HepG2 (cell line): ENCODE measurements at regions not wholly inside any gene's neighbourhood (a gene's known extent, or its start where the extent isn't known, plus 50 kb on each side); places are given as distances from the start of the nearest gene placed in this dataset.

Experiments used
- ATAC-seq: fragments of 200-7000 bp; cut with Tn5 transposase; 3 replicates; pipeline ENCODE4 v1.9.1; 2020; ENCODE audit warnings: mild to moderate bottlenecking, moderate library complexity
- BruUV-seq: library from RNA; stranded (reverse); fragments of 400-500 nt; replicated peaks from 2 replicates; lab custom pipeline; 2021; lab: Mats Ljungman, UMichigan
- CTCF ChIA-PET: fragments of 300-600 bp; formaldehyde crosslinking; extraction: SDS; loops from one replicate; lab custom pipeline; 2021; ENCODE audit warnings: low total read pairs, inconsistent platforms, low intra/inter-chr PET ratio; lab: Yijun Ruan, JAX
- POLR2A ChIA-PET: fragments of 350-600 bp; sonication (Branson Sonifier 250); formaldehyde crosslinking; loops from one replicate; lab custom pipeline; 2020; ENCODE audit warnings: antibody characterized with exemption, inconsistent platforms; lab: Yijun Ruan, JAX
- DNase-seq: peaks from one replicate; pipeline ENCODE4 v3.0.0-alpha.2; 2015; ENCODE audit warnings: low spot score
- FAIRE-seq: peaks from 3 replicates; lab custom pipeline; 2011; peaks lifted over from hg19 to GRCh38; lab: Jason Lieb, UNC
- H2AFZ ChIP-seq: one replicate; pipeline ENCODE4 v1.6.1; 2011; ENCODE audit warnings: low read length, inconsistent platforms
- H3K27ac ChIP-seq: fragments of 300-600 bp; 3 replicates; pipeline ENCODE4 v1.8.0; 2011; ENCODE audit warnings: mixed run types, mild to moderate bottlenecking, mixed read lengths, low read length, inconsistent platforms; ENCODE audit not compliant: insufficient read depth; ENCODE audit errors: extremely low read length
- H3K27me3 ChIP-seq, 2 experiments: fragments of 200-600 bp in 1 of 2; 2 replicates in 1 of 2; 3 replicates in 1 of 2; pipeline versions ENCODE4 v1.6.0 to v1.8.0; 2011; ENCODE audit warnings: low read length in 2 of 2, mild to moderate bottlenecking in 2 of 2, moderate library complexity in 2 of 2, inconsistent platforms in 1 of 2; ENCODE audit not compliant: insufficient read depth in 2 of 2, control insufficient read depth in 1 of 2
- H3K36me3 ChIP-seq, 2 experiments: fragments of 200-600 bp in 1 of 2; replicated peaks in 1 of 2; 2 replicates in 1 of 2; 3 replicates in 1 of 2; pipeline versions ENCODE4 v1.5.1 to v1.8.0; 2011; ENCODE audit warnings: low read length in 2 of 2, inconsistent platforms in 1 of 2; ENCODE audit not compliant: insufficient read depth in 2 of 2, control insufficient read depth in 1 of 2
- H3K4me1 ChIP-seq: 2 replicates; pipeline ENCODE4 v1.5.1; 2012; ENCODE audit warnings: low read length, inconsistent platforms; ENCODE audit not compliant: insufficient read depth
- H3K4me2 ChIP-seq: 2 replicates; pipeline ENCODE4 v1.6.0; 2011; ENCODE audit warnings: low read depth, low read length, inconsistent platforms
- H3K4me3 ChIP-seq, 3 experiments: fragments of 200-600 bp in 1 of 3; sonication (generic), shearing (Covaris generic) in 1 of 3; replicated peaks in 1 of 3; 2 replicates each; pipeline ENCODE4 v1.5.1; 2011 to 2016; ENCODE audit warnings: low read length in 3 of 3, inconsistent platforms in 2 of 3, low read depth in 2 of 3, mild to moderate bottlenecking in 2 of 3, control low read depth in 1 of 3, mixed read lengths in 1 of 3; ENCODE audit not compliant: insufficient read depth in 1 of 3
- H3K79me2 ChIP-seq: one replicate; pipeline ENCODE4 v1.6.1; 2011; ENCODE audit warnings: low read length, inconsistent platforms; ENCODE audit not compliant: insufficient read depth
- H3K9ac ChIP-seq: 2 replicates; pipeline ENCODE4 v1.6.0; 2011; ENCODE audit warnings: mild to moderate bottlenecking, low read depth, low read length, inconsistent platforms; ENCODE audit not compliant: insufficient read depth
- H3K9me3 ChIP-seq: 2 replicates; pipeline ENCODE4 v1.5.1; 2012; ENCODE audit warnings: mild to moderate bottlenecking, low read length
- H4K20me1 ChIP-seq: 2 replicates; pipeline ENCODE4 v1.6.0; 2011; ENCODE audit warnings: inconsistent platforms, mild to moderate bottlenecking, low read length, moderate library complexity; ENCODE audit not compliant: insufficient read depth
- ARHGAP35 ChIP-seq: sonication (generic); formaldehyde crosslinking; IDR thresholded peaks from 2 replicates; pipeline ENCODE4 v1.9.0; 2022; ENCODE audit warnings: mild to moderate bottlenecking, inconsistent platforms, moderate library complexity, missing genetic modification reagents, borderline replicate concordance
- ATF6 ChIP-seq: sonication (generic); formaldehyde crosslinking; conservative IDR thresholded peaks from 2 replicates; pipeline ENCODE4 v1.4.0; 2020; ENCODE audit warnings: missing genetic modification reagents
- CREB3 ChIP-seq: sonication (generic); formaldehyde crosslinking; IDR thresholded peaks from 2 replicates; pipeline ENCODE4 v1.5.0; 2020; ENCODE audit warnings: missing genetic modification reagents
- HNRNPL ChIP-seq: fragments of 200-400 bp; formaldehyde crosslinking; IDR thresholded peaks from 2 replicates; pipeline ENCODE4 v1.6.1; 2017; ENCODE audit warnings: mild to moderate bottlenecking, low read depth, low read length
- MAFK ChIP-seq, 2 experiments: IDR thresholded peaks in 1 of 2; conservative IDR thresholded peaks in 1 of 2; 2 replicates each; pipeline ENCODE4 v1.6.1; 2011; ENCODE audit warnings: improper control_type of control experiment in 2 of 2, low read length in 2 of 2
- MATR3 ChIP-seq: sonication (generic); formaldehyde crosslinking; IDR thresholded peaks from 2 replicates; pipeline ENCODE4 v1.4.0; 2020; ENCODE audit warnings: missing genetic modification reagents
- MTA3 ChIP-seq: sonication (generic); formaldehyde crosslinking; IDR thresholded peaks from 2 replicates; pipeline ENCODE4 v1.4.0; 2020; ENCODE audit warnings: missing genetic modification reagents
- MXD1 ChIP-seq: sonication (generic); formaldehyde crosslinking; IDR thresholded peaks from 2 replicates; pipeline ENCODE4 v1.4.0; 2020; ENCODE audit warnings: mild to moderate bottlenecking, missing genetic modification reagents
- TAF15 ChIP-seq: fragments of 200-400 bp; formaldehyde crosslinking; IDR thresholded peaks from one replicate; pipeline ENCODE4 v1.6.1; 2018; ENCODE audit warnings: mild to moderate bottlenecking, low read depth, low read length; ENCODE audit not compliant: poor library complexity, severe bottlenecking
- ZNF639 ChIP-seq: conservative IDR thresholded peaks from 2 replicates; pipeline ENCODE4 v1.6.1; 2018; ENCODE audit warnings: missing genetic modification reagents
- ZNF720 ChIP-seq: sonication (generic); formaldehyde crosslinking; IDR thresholded peaks from 2 replicates; pipeline ENCODE4 v1.4.0; 2020; ENCODE audit warnings: missing genetic modification reagents
- ZNF740 ChIP-seq: sonication (generic); formaldehyde crosslinking; IDR thresholded peaks from 2 replicates; pipeline ENCODE4 v1.4.0; 2020; ENCODE audit warnings: missing genetic modification reagents
- ZNF746 ChIP-seq: sonication (generic); formaldehyde crosslinking; IDR thresholded peaks from 2 replicates; pipeline ENCODE4 v1.8.0; 2022; ENCODE audit warnings: mild to moderate bottlenecking, missing genetic modification reagents
- ZNF773 ChIP-seq: sonication (generic); formaldehyde crosslinking; IDR thresholded peaks from 2 replicates; pipeline ENCODE4 v1.4.0; 2020; ENCODE audit warnings: missing genetic modification reagents, borderline replicate concordance
- WGBS: methylation state at CpG from one replicate; pipeline ENCODE4 v1.1.6; 2017; ENCODE audit warnings: low lambda C conversion rate; 5-methylcytosine and 5-hydroxymethylcytosine counted together
- in situ Hi-C: cut with HindIII; loops from 2 replicates; pipeline ENCODE4 v1.10.0; 2017; ENCODE audit warnings: low pct_unique_long_range_greater_than_20kb; ENCODE audit not compliant: extremely low pct_ligation_motif_present
- intact Hi-C: fragments of 100-400 bp; cut with micrococcal nuclease; formaldehyde crosslinking; loops from one replicate; pipeline ENCODE4 v1.10.0; 2022; ENCODE audit not compliant: unreplicated experiment

- Histone ChIP-seq H3K27me3 (no peaks in the 10 kb centered on the region), H3K27ac (no peak overlapping the region), H3K4me3 (no peak overlapping the region), H4K20me1 (no peaks in the 10 kb centered on the region), H3K9me3 (no peaks in the 10 kb centered on the region), H2AFZ (no peak overlapping the region), H3K4me1 (peaks cover 47% of the 10 kb centered on the region), H3K4me2 (no peak overlapping the region), H3K9ac (no peak overlapping the region), H3K79me2 (no peaks in the 10 kb centered on the region), H3K36me3 (no peaks in the 10 kb centered on the region)
- no peak for TF ChIP-seq ZNF740 (CRISPR knock-in tag)
- no peak for TF ChIP-seq ZNF773
- no peak for TF ChIP-seq MATR3 (CRISPR knock-in tag)
- no peak for TF ChIP-seq ARHGAP35 (CRISPR knock-in tag)
- WGBS, result 100% methylated on average over 4 of the region's 9 CpGs
- no TSS peak for BruUV-seq
- in situ Hi-C loops (no loop called here), intact Hi-C loops (no loop called here)
- ChIA-PET CTCF (no interaction called here), POLR2A (no interaction called here)
- DNase-seq, result no peak
- ATAC-seq, result no peak
- no peak for FAIRE-seq
Observed at GRCh38 chr4:4696530-4696929, 154.7 kb upstream of the STX18 start.

- no peaks in the 10 kb centered on the region for H3K36me3 ChIP-seq
- H3K9me3 ChIP-seq, result no peaks in the 10 kb centered on the region
- no peak overlapping the region for H3K4me3 ChIP-seq
- no peak overlapping the region for H2AFZ ChIP-seq
- CTCF ChIA-PET, result no interaction called here
- H3K9ac ChIP-seq, result no peak overlapping the region
- H3K4me1 ChIP-seq, result peaks cover 53% of the 10 kb centered on the region
- no peak for TF ChIP-seq MTA3 (CRISPR knock-in tag)
- no peak for TF ChIP-seq CREB3 (CRISPR knock-in tag)
- TF ChIP-seq ATF6 (CRISPR knock-in tag), result no peak
- TF ChIP-seq TAF15, result no peak
- no peak for TF ChIP-seq ZNF720 (CRISPR knock-in tag)
- no peak for TF ChIP-seq HNRNPL
- TF ChIP-seq ZNF746 (CRISPR knock-in tag), result no peak
- no peak for TF ChIP-seq MAFK (conservative IDR thresholded peaks at IDR 0.05 in 1 of 2, IDR thresholded peaks at IDR 0.05 in 1 of 2; ENCODE audit: low read length in 2 of 2)
- TF ChIP-seq MXD1 (CRISPR knock-in tag), result no peak
- no peak for TF ChIP-seq ZNF639
- no peak overlapping the region for H3K4me2 ChIP-seq
- WGBS, result 95% methylated on average over 1 of the region's 1 CpG
- no peaks in the 10 kb centered on the region for H3K79me2 ChIP-seq
- ATAC-seq, result no peak
- BruUV-seq, result no TSS peak
- in situ Hi-C loops (no loop called here), intact Hi-C loops (no loop called here)
- no peak overlapping the region for H3K27ac ChIP-seq
- POLR2A ChIA-PET, result interaction anchor here (0.7 to 1.9 kb wide), 3 partner anchors 17 to 125 kb away, joined by 3 to 10 read pairs (median 3); no protein-coding TSS in a partner anchor
- no peak for FAIRE-seq
- H4K20me1 ChIP-seq, result no peaks in the 10 kb centered on the region
- no peak for DNase-seq
- no peaks in the 10 kb centered on the region for H3K27me3 ChIP-seq
Observed at GRCh38 chr4:4695497-4695896, 153.6 kb upstream of the STX18 start.
